Activated T-cell treated with anti-CD3 and anti-CD28 coated beads for 24 hours (primary cell): ENCODE measurements at regions not wholly inside any gene's neighbourhood (a gene's known extent, or its start where the extent isn't known, plus 50 kb on each side); places are given as distances from the start of the nearest gene placed in this dataset.
"Not testable (repeated sequence)": the region's sequence is repeated elsewhere in the genome, so short reads cannot be mapped to it uniquely, and the experiment has no call there.

Experiments used
- DNase-seq: peaks from one replicate; pipeline ENCODE4 v3.0.0-alpha.2; 2020; ENCODE audit warnings: low read depth

- DNase-seq: not testable (repeated sequence)
Measured at GRCh38 chr15:70367913-70368705, 270.4 kb upstream of the TLE3 start.

- not testable (repeated sequence) for DNase-seq
Measured at GRCh38 chr15:70364023-70364422, 266.3 kb upstream of the TLE3 start.

- DNase-seq: no peak
Measured at GRCh38 chr15:70362886-70363285, 265.2 kb upstream of the TLE3 start.

GRCh38 chr15:70362350-70362749 lies 264.6 kb upstream of the TLE3 start:
- DNase-seq: no peak

GRCh38 chr15:70361891-70362290 lies 264.2 kb upstream of the TLE3 start:
- no peak for DNase-seq

- no peak for DNase-seq
Measured at GRCh38 chr15:70361106-70361505, 263.4 kb upstream of the TLE3 start.

GRCh38 chr15:70358871-70359647 lies 261.3 kb upstream of the TLE3 start:
- DNase-seq: no peak

GRCh38 chr15:70358011-70358819 lies 260.5 kb upstream of the TLE3 start:
- DNase-seq: no peak

- no peak for DNase-seq
Measured at GRCh38 chr15:70357453-70357852, 259.7 kb upstream of the TLE3 start.

- no peak for DNase-seq
Measured at GRCh38 chr15:70356919-70357318, 259.2 kb upstream of the TLE3 start.

- DNase-seq: no peak
Measured at GRCh38 chr15:70356062-70356860, 258.5 kb upstream of the TLE3 start.

- no peak for DNase-seq
Measured at GRCh38 chr15:70355275-70355795, 257.6 kb upstream of the TLE3 start.

- no peak for DNase-seq
Measured at GRCh38 chr15:70354346-70354905, 256.7 kb upstream of the TLE3 start.

GRCh38 chr15:70353606-70354345 lies 256.1 kb upstream of the TLE3 start:
- no peak for DNase-seq

- DNase-seq: no peak
Measured at GRCh38 chr15:70351941-70352774, 254.4 kb upstream of the TLE3 start.

GRCh38 chr15:70351391-70351790 lies 253.7 kb upstream of the TLE3 start:
- no peak for DNase-seq

GRCh38 chr15:70348581-70349344 lies 251.0 kb upstream of the TLE3 start:
- no peak for DNase-seq

- DNase-seq: no peak
Measured at GRCh38 chr15:70348226-70348543, 250.5 kb upstream of the TLE3 start.
